ENCODE measurements at regions not wholly inside any gene's neighbourhood (a gene's known extent, or its start where the extent isn't known, plus 50 kb on each side); places are given as distances from the start of the nearest gene placed in this dataset.

DNA sequence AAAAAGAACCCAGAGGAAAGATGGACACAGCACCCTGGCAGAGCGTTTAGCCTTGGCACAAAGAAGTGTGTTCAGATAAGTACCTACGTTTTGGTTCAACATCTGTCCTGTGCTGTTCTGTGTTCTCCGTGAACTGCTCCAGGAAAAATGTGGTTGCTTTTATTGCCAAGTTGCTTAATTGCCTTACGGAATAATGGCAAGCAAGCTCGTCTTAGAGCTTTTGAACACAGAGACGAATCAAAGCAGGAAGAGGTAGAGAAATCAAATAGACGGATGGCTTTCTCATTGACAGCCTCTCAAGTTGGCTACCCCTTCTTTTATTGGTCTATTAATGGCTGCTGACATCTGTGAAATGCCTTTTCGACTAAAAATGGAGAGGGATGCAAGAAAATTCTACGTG is 911.1 kb upstream of the EEF2KMT start:
- no peak for DNase-seq (ENCODE audit: low spot score)
- Histone ChIP-seq H3K9me3 (no peaks in the 10 kb centered on the region), H3K27ac (no peak overlapping the region), H3K36me3 (no peaks in the 10 kb centered on the region), H3K27me3 (replicated peaks; ENCODE audit: insufficient read depth) (no peaks in the 10 kb centered on the region), H3K4me1 (ENCODE audit: control insufficient read depth in 1 of 2, low read depth in 2 of 2) (no peaks in the 10 kb centered on the region), H3K4me3 (no peak overlapping the region)
- TF ChIP-seq CTCF (IDR thresholded peaks at IDR 0.05) = no peak
- ATAC-seq (ENCODE audit: insufficient number of reproducible peaks, low FRiP score, low read depth) = no peak

- Histone ChIP-seq H3K36me3 (no peaks in the 10 kb centered on the region), H3K27me3 (replicated peaks; ENCODE audit: insufficient read depth) (no peaks in the 10 kb centered on the region), H3K27ac (no peak overlapping the region), H3K9me3 (no peaks in the 10 kb centered on the region), H3K4me3 (no peak overlapping the region), H3K4me1 (ENCODE audit: control insufficient read depth in 1 of 2, low read depth in 2 of 2) (no peaks in the 10 kb centered on the region)
- ATAC-seq (ENCODE audit: insufficient number of reproducible peaks, low FRiP score, low read depth) = no peak
- no peak for DNase-seq (ENCODE audit: low spot score)
- no peak for TF ChIP-seq CTCF (IDR thresholded peaks at IDR 0.05)
Observed at GRCh38 chr16:5993356-5993755, 895.8 kb upstream of the EEF2KMT start.

GRCh38 chr16:5982979-5983378 is 885.4 kb upstream of the EEF2KMT start:
- no peak for DNase-seq (ENCODE audit: low spot score)
- no peak overlapping the region for H3K4me3 ChIP-seq
- ATAC-seq (ENCODE audit: insufficient number of reproducible peaks, low FRiP score, low read depth) = no peak
- H3K4me1 ChIP-seq (ENCODE audit: control insufficient read depth in 1 of 2, low read depth in 2 of 2) = no peaks in the 10 kb centered on the region
- no peaks in the 10 kb centered on the region for H3K36me3 ChIP-seq
- no peaks in the 10 kb centered on the region for H3K9me3 ChIP-seq
- no peak overlapping the region for H3K27ac ChIP-seq
- H3K27me3 ChIP-seq (replicated peaks; ENCODE audit: insufficient read depth) = no peaks in the 10 kb centered on the region
- no peak for TF ChIP-seq CTCF (IDR thresholded peaks at IDR 0.05)

DNA sequence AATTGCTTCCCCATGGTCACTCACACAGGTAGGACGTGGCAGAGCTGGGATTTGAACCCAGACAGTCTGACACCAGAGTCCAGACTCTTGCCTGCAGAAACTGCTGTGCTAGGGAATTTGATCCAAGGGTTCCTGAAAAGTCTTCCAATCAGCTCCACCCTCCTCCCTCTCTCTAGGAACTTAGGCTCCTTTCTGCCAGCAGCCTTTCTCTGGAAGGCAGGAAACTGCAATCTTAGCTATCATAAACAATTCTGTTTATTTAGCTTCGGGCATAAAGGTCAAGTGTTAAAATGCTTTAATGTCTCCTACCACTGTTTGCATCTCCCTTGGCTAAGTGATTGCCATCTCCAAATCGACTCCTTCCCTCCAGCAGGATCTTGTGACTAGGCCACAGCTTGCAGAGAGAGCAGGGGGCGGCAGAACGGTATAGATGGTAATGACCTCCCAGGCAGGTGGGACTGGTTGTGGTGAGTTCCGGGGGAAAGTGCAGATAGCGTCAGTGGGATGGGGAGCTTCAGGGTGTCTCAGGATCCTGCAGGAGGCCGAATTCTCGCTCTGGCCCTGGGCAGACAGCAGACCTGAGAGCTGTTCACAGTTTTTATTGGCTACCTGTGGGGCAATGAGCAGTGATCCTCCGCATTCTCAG is 882.4 kb upstream of the EEF2KMT start:
- H3K4me3 ChIP-seq = no peak overlapping the region
- DNase-seq (ENCODE audit: low spot score) (no peak), ATAC-seq (ENCODE audit: insufficient number of reproducible peaks, low FRiP score, low read depth) (no peak)
- H3K27me3 ChIP-seq (replicated peaks; ENCODE audit: insufficient read depth) = no peaks in the 10 kb centered on the region
- H3K4me1 ChIP-seq (ENCODE audit: control insufficient read depth in 1 of 2, low read depth in 2 of 2) = no peaks in the 10 kb centered on the region
- H3K9me3 ChIP-seq = no peaks in the 10 kb centered on the region
- no peak for TF ChIP-seq CTCF (IDR thresholded peaks at IDR 0.05)
- no peak overlapping the region for H3K27ac ChIP-seq
- H3K36me3 ChIP-seq = no peaks in the 10 kb centered on the region

GRCh38 chr16:5977329-5977728 is 879.7 kb upstream of the EEF2KMT start:
- DNase-seq (ENCODE audit: low spot score) (no peak), ATAC-seq (ENCODE audit: insufficient number of reproducible peaks, low FRiP score, low read depth) (no peak)
- no peak overlapping the region for H3K27ac ChIP-seq
- no peaks in the 10 kb centered on the region for H3K27me3 ChIP-seq (replicated peaks; ENCODE audit: insufficient read depth)
- H3K4me1 ChIP-seq (ENCODE audit: control insufficient read depth in 1 of 2, low read depth in 2 of 2) = no peaks in the 10 kb centered on the region
- no peaks in the 10 kb centered on the region for H3K9me3 ChIP-seq
- TF ChIP-seq CTCF (IDR thresholded peaks at IDR 0.05) = no peak
- H3K36me3 ChIP-seq = no peaks in the 10 kb centered on the region
- no peak overlapping the region for H3K4me3 ChIP-seq

Data from thoracic aorta (tissue), 2 donors.